ENCODE measurements at regions not wholly inside any gene's neighbourhood (a gene's known extent, or its start where the extent isn't known, plus 50 kb on each side); places are given as distances from the start of the nearest gene placed in this dataset.

DNA sequence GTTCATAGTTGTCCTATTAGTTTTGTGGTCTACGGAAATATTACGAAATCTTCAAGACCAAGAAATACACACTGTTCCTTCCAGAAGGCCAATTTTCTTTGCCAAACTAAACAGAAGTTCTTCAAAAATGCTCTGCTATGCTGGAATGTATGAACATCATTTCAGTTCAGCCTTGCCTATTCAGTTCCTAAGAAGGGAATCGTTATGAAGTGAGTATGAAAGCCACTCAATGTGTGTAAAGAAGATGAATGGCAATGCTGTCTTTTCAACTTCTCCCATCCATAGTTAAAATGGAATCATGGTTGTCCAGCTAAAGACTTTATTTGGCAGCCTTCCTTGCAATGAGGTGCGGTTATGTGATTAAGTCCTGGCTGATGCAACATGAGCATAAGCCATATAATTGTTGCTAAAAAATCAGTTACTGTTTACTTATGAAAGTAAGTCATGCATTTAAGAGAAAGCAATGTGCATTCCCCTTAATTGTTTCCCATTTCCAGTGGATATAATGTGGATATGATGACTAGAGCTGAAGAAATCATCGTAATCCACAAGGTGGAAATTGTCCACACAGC is 73.8 kb upstream of the PTPRR start:
- H4K91ac ChIP-seq (ENCODE audit: insufficient read length, low read depth, low read length), result no peak overlapping the region
- no peak overlapping the region for H3K18ac ChIP-seq (ENCODE audit: insufficient read length, low read depth, low read length)
- no peak overlapping the region for H2BK15ac ChIP-seq (ENCODE audit: low read depth, low read length)
- no peak overlapping the region for H3K9ac ChIP-seq (ENCODE audit: extremely low read depth, insufficient read length, low read length)
- no peak overlapping the region for H2BK12ac ChIP-seq (ENCODE audit: insufficient read length, low read depth, low read length)
- H2AFZ ChIP-seq (ENCODE audit: low read length), result no peak overlapping the region
- no peak overlapping the region for H4K8ac ChIP-seq (replicated peaks; ENCODE audit: insufficient read length, low read depth, low read length)
- no CpG with 5 or more reads among the region's 5 CpGs for WGBS (ENCODE audit: extremely low coverage, insufficient read length, low lambda C conversion rate)
- H3K79me1 ChIP-seq (ENCODE audit: insufficient read depth, low read depth, low read length, poor library complexity, severe bottlenecking), result no peaks in the 10 kb centered on the region
- DNase-seq, result no peak
- no peak overlapping the region for H3K14ac ChIP-seq (ENCODE audit: insufficient read depth, low read length)
- H3K27me3 ChIP-seq (ENCODE audit: insufficient read depth, low read length), result no peaks in the 10 kb centered on the region
- no peak overlapping the region for H3K27ac ChIP-seq (ENCODE audit: insufficient read length, low read depth, low read length)
- Mint-ChIP-seq H3K27ac (no peak overlapping the region), H3K27me3 (ENCODE audit: low read depth) (no peaks in the 10 kb centered on the region), H3K36me3 (ENCODE audit: insufficient read depth in 1 of 3, low read depth in 3 of 3) (no peaks in the 10 kb centered on the region), H3K4me1 (no peaks in the 10 kb centered on the region), H3K9me3 (no peaks in the 10 kb centered on the region), H3K4me3 (no peak overlapping the region)
- no peak overlapping the region for H3K4me2 ChIP-seq (ENCODE audit: insufficient read depth, insufficient read length, low read length)
- H3K79me2 ChIP-seq (ENCODE audit: insufficient read depth, low read length), result no peaks in the 10 kb centered on the region
- H2BK20ac ChIP-seq (ENCODE audit: low read depth, low read length, poor library complexity, severe bottlenecking), result no peak overlapping the region
- H3K4me1 ChIP-seq (ENCODE audit: insufficient read depth, low read length), result no peaks in the 10 kb centered on the region
- H3K56ac ChIP-seq (ENCODE audit: insufficient read length, low read depth, low read length), result no peak overlapping the region
- no peak overlapping the region for H4K5ac ChIP-seq (ENCODE audit: insufficient read length, low read depth, low read length)
- H3T11ph ChIP-seq (ENCODE audit: low read length), result no peak overlapping the region
- no peak overlapping the region for H2AK5ac ChIP-seq (ENCODE audit: insufficient read length, low read length)
- no peak overlapping the region for H3K23ac ChIP-seq (ENCODE audit: insufficient read length, low read depth, low read length)
- no peak overlapping the region for H3K4ac ChIP-seq (ENCODE audit: low read depth, low read length)
- TF ChIP-seq, protein P1, sequence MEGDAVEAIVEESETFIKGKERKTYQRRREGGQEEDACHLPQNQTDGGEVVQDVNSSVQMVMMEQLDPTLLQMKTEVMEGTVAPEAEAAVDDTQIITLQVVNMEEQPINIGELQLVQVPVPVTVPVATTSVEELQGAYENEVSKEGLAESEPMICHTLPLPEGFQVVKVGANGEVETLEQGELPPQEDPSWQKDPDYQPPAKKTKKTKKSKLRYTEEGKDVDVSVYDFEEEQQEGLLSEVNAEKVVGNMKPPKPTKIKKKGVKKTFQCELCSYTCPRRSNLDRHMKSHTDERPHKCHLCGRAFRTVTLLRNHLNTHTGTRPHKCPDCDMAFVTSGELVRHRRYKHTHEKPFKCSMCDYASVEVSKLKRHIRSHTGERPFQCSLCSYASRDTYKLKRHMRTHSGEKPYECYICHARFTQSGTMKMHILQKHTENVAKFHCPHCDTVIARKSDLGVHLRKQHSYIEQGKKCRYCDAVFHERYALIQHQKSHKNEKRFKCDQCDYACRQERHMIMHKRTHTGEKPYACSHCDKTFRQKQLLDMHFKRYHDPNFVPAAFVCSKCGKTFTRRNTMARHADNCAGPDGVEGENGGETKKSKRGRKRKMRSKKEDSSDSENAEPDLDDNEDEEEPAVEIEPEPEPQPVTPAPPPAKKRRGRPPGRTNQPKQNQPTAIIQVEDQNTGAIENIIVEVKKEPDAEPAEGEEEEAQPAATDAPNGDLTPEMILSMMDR (conservative IDR thresholded peaks at IDR 0.05), result no peak
- no peak overlapping the region for H2BK5ac ChIP-seq (ENCODE audit: insufficient read length, low read length)
- no peaks in the 10 kb centered on the region for H4K20me1 ChIP-seq (ENCODE audit: control insufficient read depth, insufficient read depth, insufficient read length)
- H3K9me3 ChIP-seq (ENCODE audit: control insufficient read depth, low read depth, low read length), result no peaks in the 10 kb centered on the region
- H3K23me2 ChIP-seq (ENCODE audit: insufficient read length, low read depth, low read length, poor library complexity, severe bottlenecking), result no peaks in the 10 kb centered on the region
- H2BK120ac ChIP-seq (ENCODE audit: low read depth, low read length, poor library complexity, severe bottlenecking), result no peak overlapping the region

Data from H9 (cell line).